SKM-1 treated with dmso at 0.1 percent for 144 hours (cell line): ENCODE measurements at regions not wholly inside any gene's neighbourhood (a gene's known extent, or its start where the extent isn't known, plus 50 kb on each side); places are given as distances from the start of the nearest gene placed in this dataset.

Experiments
- DNase-seq: peaks from one replicate; lab custom pipeline; 2025; ENCODE audit not compliant: unreplicated experiment; lab: John Stamatoyannopoulos, UW

DNA sequence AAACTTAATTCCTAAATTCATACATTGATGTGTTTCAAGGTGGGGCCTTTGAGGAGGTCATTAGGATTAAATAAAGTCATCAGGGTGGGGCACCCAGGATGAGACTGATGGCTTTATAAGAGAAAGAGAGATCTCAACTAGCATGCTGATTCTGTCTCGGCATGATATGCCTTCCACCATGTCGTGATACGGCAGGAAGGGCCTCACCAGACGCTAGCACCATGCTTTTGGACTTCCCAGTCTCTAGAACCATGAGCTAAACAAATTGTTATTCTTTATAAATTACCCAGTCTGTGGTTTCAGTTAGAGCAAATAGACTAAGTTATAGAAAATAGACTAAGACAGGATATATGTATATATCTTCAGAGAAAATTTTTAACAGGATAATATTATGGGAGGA, 759.6 kb downstream of the MED13L start:
- DNase-seq = no peak

GRCh38 chr12:115511986-115512711, 765.3 kb downstream of the MED13L start:
- DNase-seq = no peak

- no peak for DNase-seq
Measured at GRCh38 chr12:115511305-115511704, 766.2 kb downstream of the MED13L start.

DNA sequence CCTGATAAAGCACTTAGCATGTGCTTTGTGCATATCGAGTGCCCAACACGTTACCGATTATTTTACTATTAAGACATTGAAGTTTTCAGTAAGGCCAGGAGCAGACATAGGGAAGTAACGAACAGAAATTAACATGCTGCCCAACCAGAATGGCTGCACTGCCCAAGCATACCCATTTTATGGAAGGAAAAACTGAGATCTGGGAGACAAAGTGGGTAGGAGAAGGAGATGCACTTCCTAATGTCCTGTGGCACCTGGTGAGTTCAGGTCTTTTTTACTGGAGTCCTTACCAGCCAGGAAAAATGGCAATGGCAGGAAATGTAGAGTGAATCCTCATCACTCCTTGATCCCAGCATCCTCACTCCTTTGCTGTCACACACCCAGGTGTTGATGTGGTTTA, 768.5 kb downstream of the MED13L start:
- DNase-seq = no peak

- DNase-seq = no peak
Measured at GRCh38 chr12:115507951-115508722, 769.4 kb downstream of the MED13L start.

DNA sequence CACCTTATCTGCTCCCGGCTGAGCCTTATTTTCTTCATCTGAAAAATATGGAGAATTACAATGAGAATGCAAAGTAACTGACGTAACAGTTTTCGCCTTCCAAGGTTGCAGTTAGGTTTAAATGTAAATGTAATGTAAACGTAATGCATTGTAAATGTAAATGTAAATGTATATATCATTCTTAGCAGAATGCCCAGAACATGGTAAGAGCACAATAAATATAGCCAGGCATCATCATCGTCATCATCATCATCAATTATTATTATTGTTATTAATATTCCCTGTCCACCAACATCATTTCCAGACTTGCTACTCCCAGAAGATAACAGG, 770.0 kb downstream of the MED13L start:
- DNase-seq = no peak

GRCh38 chr12:115506822-115507559, 770.5 kb downstream of the MED13L start:
- DNase-seq = no peak

- no peak for DNase-seq
Measured at GRCh38 chr12:115504306-115505290, 772.9 kb downstream of the MED13L start.

- DNase-seq = no peak
Measured at GRCh38 chr12:115500872-115501271, 776.6 kb downstream of the MED13L start.

GRCh38 chr12:115495300-115495699, 782.2 kb downstream of the MED13L start:
- DNase-seq = no peak

- DNase-seq = no peak
Measured at GRCh38 chr12:115492553-115492952, 784.9 kb downstream of the MED13L start.

DNA sequence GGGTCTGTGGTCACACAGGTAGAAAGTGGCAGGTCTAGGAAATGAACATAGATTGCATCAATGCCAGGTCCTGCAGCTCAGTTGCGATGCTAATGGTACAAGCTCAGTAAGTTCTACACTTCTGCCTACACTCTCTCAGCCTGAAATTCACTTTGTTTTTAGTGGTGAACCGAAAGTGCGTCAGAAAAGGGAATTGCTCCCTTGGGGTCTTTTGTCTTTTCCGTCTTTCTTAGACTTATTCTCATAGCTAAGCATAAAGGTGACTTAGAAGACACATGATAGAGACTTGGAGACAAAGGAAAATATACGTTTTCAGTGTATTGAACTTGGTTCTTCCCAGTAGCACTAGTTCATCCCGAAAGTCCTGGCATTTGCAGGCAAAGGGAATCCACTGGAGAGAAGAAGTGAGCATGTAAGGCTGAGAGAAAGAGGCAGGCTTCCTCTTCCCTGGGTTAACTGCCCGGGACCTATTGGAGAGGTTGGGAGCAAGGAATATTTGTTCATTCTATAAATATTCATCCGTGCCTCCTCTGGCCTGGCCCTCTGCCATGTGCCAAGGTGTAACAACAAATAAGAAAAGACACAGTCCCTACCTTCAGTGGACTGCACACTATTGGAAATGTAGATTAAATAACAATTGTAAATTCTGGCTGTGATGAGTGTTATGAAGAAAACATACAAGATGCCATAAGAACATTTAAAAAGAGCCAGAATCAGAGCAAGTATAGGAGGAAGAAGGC, 785.8 kb downstream of the MED13L start:
- no peak for DNase-seq

DNA sequence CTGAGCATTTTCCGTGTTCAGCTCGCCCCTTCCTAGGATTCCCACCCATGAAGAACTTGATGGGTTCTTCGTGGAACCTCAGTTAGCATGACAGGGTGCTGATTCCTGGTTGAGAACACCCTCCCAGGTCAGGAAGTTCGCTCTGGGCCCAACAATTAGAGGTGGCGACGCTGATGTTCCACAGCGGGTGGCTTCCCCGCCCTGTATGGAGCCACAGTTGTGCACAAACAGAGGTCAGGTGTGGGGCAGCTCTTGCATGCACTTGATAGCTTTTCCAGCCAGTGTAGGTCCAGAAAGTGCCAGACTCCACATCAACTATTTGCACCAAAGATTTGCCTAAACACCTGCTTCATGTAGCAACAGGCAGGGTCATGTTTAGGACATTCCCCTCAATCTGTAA, 788.2 kb downstream of the MED13L start:
- DNase-seq = no peak

DNA sequence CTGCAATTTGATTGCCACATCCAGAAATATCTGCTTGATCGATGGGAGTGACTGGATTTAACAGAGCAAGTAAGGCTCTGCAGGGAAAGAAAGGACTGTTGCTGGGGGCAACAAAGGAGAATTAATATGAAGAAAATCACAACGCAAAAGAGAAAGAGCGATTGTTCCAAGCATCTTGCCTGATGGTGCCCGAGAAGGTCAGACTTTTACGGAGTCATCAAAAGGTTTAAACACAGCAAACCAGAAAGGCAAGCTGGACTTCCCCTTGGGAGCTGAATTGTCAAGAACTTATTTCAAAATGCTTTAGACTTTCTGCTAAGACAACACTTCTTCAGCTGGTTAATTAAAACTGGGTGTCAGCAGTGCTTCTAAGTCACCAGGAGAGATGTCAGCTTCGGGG, 791.5 kb downstream of the MED13L start:
- DNase-seq = no peak

- no peak for DNase-seq
Measured at GRCh38 chr12:115485503-115485902, 792.0 kb downstream of the MED13L start.

- DNase-seq = no peak
Measured at GRCh38 chr12:115482943-115483342, 794.5 kb downstream of the MED13L start.

GRCh38 chr12:115481141-115481540, 796.4 kb downstream of the MED13L start:
- DNase-seq = no peak

GRCh38 chr12:115478505-115478904, 794.5 kb upstream of the TBX3 start:
- DNase-seq = no peak

DNA sequence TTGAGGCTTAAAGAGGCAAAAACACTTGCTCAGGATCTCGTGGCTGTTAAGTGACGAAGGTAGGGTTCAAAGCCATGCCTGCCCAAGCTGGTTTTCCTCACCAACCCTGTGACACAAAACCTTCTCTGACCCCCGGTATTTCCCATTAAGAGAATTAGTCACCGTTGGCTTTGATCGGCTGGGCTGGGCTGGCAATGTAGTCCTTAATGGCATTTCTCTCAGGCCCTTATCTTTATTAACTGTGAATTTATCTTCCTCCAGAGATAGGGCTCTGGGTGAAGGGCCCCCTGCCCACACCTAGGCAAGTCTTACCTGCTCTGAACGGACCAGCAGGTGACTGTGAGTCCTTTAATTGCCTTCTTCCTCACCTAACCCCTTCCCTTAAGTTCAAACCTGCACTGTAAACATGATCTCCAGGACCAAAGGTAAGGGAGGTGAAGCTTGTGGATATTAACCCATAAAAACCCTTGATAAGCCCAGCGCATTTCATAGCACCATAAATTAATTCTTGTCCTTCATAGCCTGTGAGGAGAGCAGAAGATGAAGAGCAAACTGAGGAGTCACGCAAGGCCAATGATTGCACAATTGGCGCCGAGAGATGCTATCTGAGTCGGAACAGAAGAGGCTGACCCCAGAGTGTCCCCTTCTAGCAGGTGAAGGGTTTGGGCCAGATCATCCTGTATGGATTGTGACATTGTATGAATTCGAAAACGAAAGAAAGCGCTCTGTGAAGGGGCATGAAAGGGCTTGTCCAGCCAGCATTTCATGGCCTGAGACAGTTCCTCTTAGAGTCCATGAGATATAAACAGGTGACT, 790.8 kb upstream of the TBX3 start:
- no peak for DNase-seq
